ENCODE measurements at regions not wholly inside any gene's neighbourhood (a gene's known extent, or its start where the extent isn't known, plus 50 kb on each side); places are given as distances from the start of the nearest gene placed in this dataset.

DNA sequence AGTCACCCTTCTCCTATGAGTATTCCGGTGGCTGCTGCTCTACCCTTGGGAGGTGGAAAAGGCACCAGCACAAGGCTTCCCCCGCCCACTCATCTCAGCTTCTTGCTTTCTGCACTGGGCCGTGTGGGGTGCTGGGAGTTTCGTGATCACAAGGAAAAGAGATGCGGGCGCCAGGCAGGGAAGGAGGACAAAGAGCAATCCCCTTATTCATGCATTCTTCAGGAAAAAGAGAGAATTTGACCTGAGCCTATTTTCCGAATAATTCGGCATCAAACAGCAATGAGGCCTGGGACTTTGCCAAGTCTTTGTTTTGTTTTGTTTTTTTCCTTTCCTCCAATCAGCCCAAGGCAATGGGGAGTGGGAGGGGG lies 102.2 kb upstream of the LPP start:
- TF ChIP-seq, protein P1, sequence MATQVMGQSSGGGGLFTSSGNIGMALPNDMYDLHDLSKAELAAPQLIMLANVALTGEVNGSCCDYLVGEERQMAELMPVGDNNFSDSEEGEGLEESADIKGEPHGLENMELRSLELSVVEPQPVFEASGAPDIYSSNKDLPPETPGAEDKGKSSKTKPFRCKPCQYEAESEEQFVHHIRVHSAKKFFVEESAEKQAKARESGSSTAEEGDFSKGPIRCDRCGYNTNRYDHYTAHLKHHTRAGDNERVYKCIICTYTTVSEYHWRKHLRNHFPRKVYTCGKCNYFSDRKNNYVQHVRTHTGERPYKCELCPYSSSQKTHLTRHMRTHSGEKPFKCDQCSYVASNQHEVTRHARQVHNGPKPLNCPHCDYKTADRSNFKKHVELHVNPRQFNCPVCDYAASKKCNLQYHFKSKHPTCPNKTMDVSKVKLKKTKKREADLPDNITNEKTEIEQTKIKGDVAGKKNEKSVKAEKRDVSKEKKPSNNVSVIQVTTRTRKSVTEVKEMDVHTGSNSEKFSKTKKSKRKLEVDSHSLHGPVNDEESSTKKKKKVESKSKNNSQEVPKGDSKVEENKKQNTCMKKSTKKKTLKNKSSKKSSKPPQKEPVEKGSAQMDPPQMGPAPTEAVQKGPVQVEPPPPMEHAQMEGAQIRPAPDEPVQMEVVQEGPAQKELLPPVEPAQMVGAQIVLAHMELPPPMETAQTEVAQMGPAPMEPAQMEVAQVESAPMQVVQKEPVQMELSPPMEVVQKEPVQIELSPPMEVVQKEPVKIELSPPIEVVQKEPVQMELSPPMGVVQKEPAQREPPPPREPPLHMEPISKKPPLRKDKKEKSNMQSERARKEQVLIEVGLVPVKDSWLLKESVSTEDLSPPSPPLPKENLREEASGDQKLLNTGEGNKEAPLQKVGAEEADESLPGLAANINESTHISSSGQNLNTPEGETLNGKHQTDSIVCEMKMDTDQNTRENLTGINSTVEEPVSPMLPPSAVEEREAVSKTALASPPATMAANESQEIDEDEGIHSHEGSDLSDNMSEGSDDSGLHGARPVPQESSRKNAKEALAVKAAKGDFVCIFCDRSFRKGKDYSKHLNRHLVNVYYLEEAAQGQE (IDR thresholded peaks at IDR 0.05; ENCODE audit: insufficient read depth in 1 of 2, low read depth in 2 of 2, low read length in 2 of 2): no peak
- TF ChIP-seq TAF1 (IDR thresholded peaks at IDR 0.05; ENCODE audit: borderline replicate concordance, insufficient read depth, low read length) (no peak), FOXP2 (optimal IDR thresholded peaks at IDR 0.05; ENCODE audit: borderline replicate concordance, extremely low read depth, extremely low read length, insufficient read depth) (no peak), SIN3A (IDR thresholded peaks at IDR 0.05; ENCODE audit: borderline replicate concordance, insufficient read depth, low read length) (no peak)

All from PFSK-1 (cell line).